Activated CD4-positive, alpha-beta T cell treated with anti-CD3 and anti-CD28 coated beads for 4 hours (primary cell): ENCODE measurements at regions not wholly inside any gene's neighbourhood (a gene's known extent, or its start where the extent isn't known, plus 50 kb on each side); places are given as distances from the start of the nearest gene placed in this dataset.
A peak's percentile ranks its signal among the peaks of the same experiment; 100 is the strongest.
"Not testable (repeated sequence)": the region's sequence is repeated elsewhere in the genome, so short reads cannot be mapped to it uniquely, and the experiment has no call there.

Experiments
- DNase-seq, 2 donors: peaks; one replicate each; pipeline ENCODE4 v3.0.0-alpha.2; 2020

DNA sequence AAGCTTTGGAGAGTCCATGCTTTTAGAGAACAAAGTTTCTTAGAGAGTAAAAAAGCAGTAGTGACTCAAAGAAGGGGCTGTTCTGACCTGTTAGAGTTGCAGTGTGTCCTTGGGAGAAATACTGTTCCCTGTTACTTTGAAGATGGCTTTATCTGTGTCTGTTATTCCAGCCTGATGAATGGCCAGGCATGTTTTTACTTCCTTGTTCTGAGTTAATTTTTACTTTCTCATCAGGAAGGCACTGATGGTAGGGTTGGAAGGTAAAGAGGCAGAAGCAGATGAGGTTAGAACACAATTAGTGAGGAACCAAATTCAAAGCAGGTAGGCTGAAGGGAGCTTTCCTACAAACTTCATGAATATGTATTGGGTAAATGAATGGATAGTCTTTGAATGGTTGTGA is 138.5 kb upstream of the PRKCQ start:
- no peak for DNase-seq

DNA sequence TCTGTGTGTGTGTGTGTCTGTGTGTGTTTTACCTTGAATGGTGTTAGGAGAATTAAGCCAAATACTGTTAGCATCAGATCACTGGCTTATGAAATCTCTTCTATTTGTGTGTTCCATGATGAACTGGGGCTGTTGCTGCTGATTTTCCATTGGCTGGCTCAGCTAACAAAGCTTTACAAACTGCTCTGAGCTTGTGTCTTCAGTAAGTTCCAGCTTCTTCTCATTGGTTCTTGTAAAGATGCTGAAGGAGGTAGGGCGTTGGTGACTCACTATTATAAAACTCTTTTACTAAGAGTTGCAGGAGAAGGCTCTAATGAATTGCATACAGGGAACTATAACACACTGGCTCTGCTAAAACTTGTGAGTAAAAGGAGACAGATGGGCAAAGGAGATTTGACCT is 136.4 kb upstream of the PRKCQ start:
- DNase-seq, result no peak

DNA sequence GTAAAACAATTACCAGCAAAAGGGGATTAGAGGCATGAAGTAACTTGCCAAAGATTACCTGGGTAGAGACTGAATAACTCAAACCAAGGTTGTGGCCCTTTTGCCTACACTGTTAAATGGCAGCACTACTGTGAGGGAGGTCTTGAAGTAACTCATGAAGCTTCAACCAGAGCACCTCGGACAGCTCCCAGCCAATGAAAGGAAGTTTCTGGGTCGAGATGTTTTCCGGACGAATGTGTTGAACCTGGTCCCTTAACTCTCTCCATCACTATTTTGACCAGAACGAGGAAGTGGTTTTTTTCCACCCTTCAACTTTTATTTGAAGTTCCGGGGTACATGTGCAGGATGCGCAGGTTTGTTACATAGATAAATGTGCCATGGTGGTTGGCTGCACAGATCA is 133.6 kb upstream of the PRKCQ start:
- no peak for DNase-seq

DNA sequence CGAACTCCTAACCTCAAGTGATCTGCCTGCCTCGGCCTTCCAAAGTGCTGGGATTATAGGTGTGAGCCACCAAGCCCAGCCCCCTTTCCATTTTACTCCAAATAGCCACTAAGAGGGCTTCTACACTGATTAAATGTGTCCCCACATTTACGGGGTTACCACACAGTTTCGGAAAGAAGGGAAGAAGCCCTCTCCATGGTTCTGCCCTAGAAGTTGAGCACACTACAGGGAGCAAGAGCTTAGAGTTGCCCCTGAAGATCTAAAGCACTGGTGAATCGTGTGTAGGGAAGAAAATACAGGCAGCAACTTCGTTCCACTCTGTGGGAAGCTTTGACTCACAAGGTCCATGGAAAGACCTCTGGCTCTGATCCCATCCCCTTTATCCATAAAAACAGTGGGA is 133.0 kb upstream of the PRKCQ start:
- DNase-seq, result no peak

DNA sequence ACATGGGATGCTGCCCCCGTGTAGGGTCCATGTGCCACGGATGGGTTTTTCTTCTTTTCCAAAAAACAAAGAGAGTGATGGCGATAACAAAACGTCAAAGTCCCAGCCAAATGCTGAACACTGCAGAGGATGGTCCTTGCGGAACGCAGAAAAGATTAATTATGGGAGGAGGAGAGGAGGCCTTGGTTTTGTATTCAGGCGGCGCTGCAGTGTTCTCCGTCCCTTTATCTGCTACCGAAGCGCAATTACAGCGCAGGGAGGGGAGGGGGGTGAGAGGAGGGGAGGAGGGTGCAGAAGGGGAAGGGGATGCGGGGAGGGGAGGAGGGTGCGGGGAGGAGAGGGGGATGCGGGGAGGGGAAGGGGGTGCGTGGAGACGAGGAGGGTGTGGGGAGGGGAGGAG is 131.8 kb upstream of the PRKCQ start:
- no peak for DNase-seq

DNA sequence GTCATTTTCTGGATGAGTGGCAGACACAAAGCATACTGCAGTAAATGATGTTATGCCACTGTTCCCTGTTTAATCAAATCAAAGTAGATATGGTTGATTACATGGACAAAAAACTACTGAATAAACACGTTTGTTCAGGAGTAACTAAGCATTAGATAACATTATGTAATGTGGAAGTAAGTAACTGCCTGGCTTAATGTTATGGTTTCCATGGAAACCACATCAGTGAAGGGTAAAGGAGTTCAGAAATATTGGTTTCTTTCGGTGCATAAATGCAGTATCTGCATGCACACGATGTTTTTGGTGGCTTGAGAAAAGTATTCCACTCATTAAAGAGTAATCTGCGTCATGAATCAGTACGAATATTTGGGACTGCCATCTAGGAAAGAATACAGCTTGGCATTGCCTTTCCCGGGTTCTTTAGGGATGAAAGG is 131.3 kb upstream of the PRKCQ start:
- no peak for DNase-seq

DNA sequence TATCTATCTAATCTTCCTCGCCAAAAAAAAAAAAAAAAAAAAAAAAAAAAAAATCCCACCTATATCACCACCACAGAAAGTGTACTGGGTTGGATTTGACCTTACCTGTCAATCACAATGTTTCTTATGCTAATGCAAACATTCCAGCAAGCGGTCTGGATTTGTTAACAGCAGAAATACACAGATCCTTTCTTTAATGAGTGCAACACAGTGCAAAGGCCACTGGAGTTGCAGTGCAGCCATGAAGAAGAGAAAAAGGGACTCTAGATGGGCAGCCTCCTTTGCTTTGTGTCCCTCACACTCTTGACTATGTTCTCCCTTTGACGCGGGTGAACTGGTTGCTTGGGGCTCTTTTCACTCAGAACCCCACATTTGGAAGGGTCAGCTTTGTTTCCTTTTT is 127.3 kb upstream of the PRKCQ start:
- DNase-seq, result no peak

DNA sequence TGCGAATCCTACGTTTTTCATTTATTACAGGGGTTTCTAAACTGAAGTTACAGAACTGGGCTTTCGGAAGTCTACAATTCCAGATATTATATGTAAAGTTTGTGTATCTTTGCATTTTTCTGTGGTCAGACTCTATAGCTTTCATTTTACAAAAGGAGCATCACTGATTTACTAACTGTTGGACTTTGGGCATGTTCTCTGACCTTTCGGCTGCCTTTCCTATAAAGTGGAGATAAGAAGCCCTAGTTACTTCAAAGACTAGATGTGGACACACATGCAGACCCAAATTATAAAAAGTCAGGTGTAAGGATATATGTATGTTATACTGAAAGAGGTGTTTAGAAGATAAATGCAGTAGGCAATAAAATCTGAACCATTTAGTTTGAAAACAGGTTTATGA is 126.6 kb upstream of the PRKCQ start:
- no peak for DNase-seq

DNA sequence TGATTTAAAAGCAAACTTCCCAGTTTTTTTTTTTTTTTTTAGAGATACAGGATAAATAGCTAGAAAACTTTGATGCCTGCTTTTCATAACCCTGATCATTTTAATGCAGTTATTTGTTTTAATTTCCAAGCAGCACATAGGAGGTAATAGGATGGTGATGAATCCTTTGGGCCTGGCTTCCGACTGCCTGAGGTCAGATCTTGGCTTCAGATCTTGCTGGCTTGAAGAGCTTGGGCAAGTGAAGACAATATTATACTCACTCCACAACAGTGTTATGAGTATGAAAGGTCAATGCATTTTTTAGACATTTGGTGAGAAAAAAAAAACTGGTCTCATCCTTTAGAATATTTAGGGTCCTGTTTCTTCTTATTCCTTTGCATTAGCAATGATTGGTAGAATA is 124.8 kb upstream of the PRKCQ start:
- no peak for DNase-seq

DNA sequence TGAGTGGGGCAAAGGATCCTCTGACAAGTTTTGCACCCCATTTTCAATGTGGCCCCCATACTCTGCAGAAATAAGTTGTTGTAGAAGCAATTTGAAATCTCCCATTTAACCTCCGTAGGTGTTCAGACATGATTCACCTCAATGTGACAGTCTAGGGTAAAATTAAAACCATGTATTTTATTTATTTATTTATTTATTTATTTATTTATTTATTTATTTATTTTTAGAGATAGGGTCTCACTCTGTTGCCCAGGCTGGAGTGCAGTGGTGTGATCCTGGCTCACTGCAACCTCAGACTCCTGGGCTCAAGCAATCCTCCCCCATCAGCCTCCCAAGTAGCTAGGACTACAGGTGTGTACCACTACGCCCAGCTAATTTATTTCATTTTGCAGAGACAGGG is 122.8 kb upstream of the PRKCQ start:
- DNase-seq, result not testable (repeated sequence)

DNA sequence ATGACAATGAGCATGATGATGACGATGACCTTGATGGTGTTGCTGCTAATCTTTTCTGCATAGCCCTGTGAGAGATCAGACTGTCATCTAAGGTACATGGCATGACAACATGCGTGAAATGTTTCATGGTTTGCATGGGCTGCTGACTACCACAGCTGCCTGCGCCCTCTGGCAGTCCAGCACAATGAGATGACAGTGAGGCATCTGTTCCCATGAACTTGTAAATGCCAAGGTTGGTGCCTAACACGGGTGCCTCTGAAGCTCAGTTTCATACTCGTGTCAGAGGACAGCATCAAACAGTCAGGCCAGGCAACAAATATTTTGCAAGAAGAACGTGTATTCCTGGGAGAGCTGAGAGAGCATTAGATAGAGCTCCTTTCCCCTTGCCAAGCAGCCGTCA is 122.0 kb upstream of the PRKCQ start:
- DNase-seq, result no peak

DNA sequence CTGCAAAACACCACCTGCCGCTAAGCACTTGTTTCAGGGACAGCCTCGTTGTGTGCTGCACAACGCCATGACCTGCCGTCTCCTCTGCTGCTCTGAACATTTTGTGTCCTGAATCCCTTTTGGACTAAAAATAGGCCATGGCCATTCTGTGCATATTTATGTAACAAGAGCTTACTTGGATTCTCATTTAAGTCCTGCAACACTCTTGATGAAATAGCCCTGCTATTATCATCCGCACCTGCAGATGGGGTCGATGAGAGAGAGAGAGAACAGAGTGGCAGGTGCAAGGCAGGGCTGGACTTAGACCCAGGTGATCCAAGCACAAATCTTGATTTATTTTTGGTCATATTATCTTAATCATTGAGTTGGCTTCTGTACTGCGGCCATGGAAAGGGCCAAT is 121.2 kb upstream of the PRKCQ start:
- DNase-seq, result no peak

DNA sequence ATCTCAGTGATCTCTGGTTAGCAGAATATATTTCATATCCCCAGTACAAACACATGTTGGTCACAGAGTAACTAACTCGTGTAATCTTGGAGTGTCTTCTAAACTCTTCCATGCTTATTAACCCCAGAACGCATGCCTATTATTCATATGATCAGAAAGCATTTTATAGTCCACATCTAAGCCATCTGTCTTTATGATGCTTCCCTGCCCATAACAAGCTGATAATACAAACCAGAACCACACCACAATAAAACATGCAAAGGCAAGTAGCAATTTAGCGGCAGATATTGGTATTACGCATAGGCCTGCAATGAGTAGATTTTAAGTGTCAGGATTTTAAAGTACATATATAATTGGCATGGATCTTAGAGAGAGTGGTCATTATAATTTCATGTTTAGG is 120.0 kb upstream of the PRKCQ start:
- DNase-seq, result no peak

DNA sequence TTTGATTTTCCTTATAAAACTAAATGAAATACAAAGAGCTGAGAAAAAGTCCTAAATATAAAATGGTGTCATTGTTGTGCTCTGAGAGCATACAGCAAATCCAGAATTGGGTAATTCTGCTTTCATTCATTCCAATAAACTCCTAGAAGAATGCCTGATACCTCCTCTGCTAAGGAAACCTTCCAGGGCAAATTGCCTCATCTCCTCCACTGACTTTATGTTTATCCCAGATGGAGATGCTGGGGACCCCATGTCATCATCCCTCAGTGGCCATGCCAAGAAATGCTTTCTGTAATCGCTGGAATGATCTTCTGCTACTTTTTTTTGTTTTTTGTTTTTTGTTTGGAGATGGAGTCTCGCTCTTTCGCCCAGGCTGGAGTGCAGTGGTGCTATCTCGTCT is 119.3 kb upstream of the PRKCQ start:
- DNase-seq, result no peak

DNA sequence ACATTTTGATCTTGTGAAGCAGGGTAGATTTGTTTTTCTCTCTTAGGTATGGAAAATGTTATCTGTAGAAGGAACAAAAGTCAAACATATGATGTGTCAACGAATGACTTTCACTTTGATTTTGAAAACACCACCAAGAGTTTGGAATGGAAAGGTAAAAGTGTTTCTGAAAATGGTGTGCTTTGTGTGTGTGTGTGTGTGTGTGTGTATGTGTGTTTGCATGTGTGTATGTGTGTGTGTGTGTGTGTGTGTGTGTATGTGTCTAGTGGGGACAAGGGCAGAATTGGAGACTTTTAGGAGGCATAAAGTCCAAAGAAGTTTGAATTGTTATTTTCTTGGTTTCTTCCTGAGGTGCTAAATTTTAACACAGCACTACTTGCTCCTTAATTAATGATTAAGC is 115.4 kb upstream of the PRKCQ start:
- DNase-seq, result no peak

DNA sequence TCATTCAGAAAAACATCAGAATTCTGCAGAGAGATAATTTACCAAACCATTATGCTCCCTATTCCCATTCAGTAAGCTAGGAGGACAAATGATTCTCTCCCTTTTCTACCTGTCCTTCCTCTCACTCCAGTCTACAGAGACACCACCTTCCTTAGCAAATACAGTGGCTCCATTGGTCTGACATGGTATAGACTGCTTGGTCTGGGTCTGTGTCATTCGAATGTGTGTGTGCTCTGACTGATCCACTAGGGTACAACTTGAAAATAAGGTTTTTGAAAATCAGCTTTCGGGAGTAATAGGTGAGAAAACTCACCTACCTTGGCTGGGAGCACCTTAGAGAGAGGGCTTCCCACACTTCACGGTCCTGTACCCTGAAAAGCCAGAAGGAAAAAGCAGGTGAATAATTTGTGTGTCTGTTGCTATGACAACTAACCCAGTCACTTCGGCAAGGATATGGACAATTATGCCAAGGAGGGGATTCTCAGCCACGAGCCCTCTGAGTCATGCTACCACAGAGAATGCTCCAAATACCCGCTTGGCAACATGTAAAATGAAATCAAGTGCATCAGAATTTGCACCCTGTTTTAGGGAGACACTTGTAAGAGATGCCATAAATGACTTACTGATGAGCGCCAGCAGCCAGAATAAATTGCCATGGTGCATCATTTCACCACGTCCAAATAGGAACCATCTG is 114.5 kb upstream of the PRKCQ start:
- DNase-seq, result no peak

DNA sequence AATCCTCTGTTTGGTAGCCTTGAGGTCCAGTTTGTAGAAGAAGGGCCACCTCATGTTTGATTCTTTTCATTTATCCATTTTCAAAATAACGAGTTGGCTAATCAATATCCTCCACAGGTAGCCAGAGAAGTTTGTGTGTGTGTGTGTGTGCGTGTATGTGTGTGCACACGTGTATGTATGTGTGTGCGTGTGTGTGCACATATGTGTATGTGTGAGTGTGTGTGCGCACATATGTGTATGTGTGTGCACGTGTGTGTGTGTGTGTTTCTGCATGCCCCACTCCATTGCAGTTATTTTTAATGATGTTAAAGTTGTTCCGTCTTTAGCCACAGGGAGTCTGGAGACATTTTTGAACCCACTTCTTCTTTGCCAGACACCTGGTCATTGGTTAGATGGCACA is 112.8 kb upstream of the PRKCQ start:
- DNase-seq, result no peak

DNA sequence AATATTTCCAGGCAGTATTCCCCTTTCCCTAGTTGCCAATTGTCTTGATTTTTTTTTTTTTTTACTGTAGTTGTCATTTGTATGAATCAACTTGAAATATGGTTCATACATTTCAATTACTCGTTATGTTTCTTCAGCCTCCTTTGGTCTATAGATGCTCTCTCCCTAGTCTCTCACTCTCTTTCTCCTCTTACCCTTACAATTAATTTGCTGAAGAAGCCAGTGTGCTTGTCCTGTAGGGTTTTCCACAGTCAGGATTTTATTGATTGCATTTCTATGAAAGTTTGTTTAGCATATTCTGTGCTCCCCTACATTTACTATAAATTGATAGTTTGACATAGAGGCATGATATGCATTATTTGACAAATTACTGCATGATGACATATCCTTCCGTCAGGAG is 112.0 kb upstream of the PRKCQ start:
- DNase-seq, result no peak

DNA sequence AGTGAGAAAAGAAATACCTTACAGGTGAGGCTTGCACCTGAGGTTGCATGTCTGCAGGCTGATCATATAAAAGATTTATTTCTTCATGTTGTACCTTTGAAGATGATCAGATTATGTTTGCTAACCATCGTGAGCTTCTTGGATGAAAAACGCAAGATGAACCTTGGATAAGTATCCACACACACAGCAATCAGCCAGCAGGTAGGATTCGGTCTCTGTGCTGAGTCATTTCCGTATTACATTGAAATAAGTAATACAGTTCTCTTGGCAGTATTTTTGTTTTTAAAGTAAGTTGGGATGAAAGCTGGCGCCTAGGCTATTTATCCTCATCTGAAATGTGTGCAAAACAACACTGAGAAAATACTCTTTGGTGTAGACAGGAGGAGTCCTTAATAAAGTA is 109.0 kb upstream of the PRKCQ start:
- no peak for DNase-seq

DNA sequence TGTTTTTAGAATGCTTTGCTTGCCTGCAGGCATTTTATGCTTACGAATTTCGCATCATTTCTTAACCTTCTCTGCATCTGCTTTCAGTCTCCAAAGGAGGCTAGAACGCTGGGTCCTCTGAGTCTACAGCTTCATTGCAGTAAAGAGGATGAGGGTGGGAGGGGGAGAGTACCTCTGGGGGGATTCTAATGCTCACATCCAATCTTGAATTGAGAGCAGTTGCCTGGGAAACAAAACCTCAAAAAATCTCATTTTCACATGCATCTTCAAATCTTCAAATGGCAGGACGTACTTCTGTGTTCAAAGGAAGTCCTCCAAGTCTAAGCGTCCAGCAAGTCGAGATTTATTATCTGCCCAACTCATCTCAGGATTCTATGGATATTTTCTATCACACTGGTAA is 100.7 kb upstream of the PRKCQ start:
- no peak for DNase-seq

DNA sequence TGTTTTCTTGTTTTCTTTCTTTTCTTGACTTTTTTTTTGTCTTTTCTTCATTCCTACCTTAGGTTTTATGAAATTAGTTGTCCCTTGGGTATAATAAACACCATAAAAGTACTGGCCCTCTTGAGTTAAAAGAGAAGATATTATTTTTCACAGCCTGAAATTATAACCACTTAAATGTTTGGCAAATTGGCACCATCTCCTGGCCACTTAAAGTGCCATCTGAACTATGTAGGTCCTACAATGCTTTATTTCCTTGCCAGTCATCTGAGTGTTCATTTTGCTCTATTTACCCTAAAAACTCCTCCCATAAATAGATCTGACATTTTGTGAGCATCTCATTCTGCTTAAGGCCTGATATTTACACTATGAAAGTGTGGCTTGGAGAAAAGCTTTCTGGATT is 98.9 kb upstream of the PRKCQ start:
- DNase-seq, result no peak

DNA sequence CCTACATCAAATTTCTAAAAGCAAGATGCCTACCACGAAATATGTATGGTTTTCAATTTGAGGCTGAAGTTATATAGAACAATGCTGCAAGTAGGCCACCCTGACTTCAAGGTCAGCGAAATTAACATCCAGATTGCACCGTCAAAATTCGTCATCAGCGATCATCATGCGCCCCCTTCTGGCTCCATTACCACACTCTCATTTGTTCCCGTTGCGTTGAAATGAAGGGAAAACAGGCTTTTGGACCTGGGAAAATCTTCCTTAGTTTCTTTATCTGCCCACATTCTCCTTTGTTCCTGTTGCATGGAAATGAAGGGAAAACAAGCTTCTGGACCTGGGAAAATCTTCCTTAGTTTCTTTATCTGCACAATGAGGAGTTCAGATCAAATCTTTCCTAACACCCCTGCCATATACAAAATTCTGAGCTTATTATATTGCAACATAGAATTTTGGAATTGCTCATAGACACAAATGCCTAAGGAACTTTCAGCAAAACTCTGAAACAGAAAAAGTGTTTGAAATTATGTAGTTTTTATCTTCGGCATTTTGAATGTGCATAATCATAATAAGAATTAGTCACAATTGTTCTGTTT is 98.2 kb upstream of the PRKCQ start:
- DNase-seq, result peak; percentile 58 to 68

DNA sequence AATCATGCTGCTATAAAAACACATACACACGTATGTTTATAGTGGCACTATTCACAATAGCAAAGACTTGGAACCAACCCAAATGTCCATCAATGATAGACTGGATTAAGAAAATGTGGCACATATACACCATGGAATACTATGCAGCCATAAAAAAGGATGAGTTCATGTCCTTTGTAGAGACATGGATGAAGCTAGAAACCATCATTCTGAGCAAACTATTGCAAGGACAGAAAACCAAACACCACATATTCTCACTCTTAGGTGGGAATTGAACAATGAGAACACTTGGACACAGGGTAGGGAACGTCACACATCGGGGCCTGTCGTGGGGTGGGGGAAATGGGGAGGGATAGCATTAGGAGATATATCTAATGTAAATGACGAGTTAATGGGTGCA is 97.1 kb upstream of the PRKCQ start:
- DNase-seq, result not testable (repeated sequence)

DNA sequence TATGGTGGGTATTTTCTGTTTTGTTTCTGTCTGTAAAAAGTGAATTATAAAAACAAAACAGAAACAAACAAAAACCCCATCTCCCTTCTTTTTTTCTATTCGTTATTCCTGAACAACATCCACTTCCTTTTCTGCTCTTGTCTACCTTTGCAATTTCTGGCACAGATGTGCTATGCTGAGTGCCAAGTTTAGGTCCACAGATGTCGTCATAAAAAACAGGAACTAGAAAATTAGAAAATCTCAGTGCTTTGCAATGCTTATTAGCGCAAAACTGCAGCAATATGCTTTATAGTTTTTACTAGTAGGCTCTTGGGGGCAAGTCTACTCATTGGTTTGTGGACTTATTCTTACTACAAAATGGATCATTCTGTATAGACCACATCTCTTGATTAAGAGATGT is 94.2 kb upstream of the PRKCQ start:
- DNase-seq, result no peak

DNA sequence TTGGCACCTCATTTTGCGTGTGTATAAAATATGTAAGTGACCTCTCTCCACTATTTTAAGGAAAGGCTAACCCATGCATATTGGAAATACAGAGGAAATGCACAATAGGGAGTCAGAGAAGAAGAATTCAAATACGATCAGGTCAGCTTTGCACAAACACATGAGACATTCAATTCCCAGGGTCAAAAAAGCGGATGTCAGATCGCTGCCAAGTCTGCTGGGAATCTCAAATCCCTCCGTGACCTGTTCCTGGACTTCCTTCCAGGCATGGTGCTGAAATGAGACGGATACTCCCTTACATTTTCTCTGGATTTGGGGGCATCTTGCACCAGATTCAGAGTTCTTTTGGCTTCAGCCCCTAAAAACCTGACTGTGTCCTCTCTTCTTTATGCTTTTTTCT is 91.9 kb upstream of the PRKCQ start:
- DNase-seq, result no peak
